Nephron progenitor cell (in vitro differentiated cells): ENCODE measurements at regions not wholly inside any gene's neighbourhood (a gene's known extent, or its start where the extent isn't known, plus 50 kb on each side); places are given as distances from the start of the nearest gene placed in this dataset.
A peak's percentile ranks its signal among the peaks of the same experiment; 100 is the strongest.

Source experiments
- DNase-seq: peaks from one replicate; pipeline ENCODE4 v3.0.0; 2021
- H3K27ac Mint-ChIP-seq: 2 replicates; pipeline ENCODE4 v1.8.0; 2021; ENCODE audit warnings: mild to moderate bottlenecking, moderate library complexity, mixed read lengths
- H3K27me3 Mint-ChIP-seq: 2 replicates; pipeline ENCODE4 v1.8.0; 2021; ENCODE audit warnings: mild to moderate bottlenecking, low read depth, mixed read lengths; ENCODE audit not compliant: poor library complexity
- H3K36me3 Mint-ChIP-seq: 2 replicates; pipeline ENCODE4 v1.8.0; 2021; ENCODE audit warnings: low read depth, mixed read lengths
- H3K4me1 Mint-ChIP-seq: 2 replicates; pipeline ENCODE4 v1.8.0; 2021; ENCODE audit warnings: mixed read lengths
- H3K4me3 Mint-ChIP-seq: 2 replicates; pipeline ENCODE4 v1.8.0; 2021; ENCODE audit warnings: mild to moderate bottlenecking, moderate library complexity, mixed read lengths
- H3K9me3 Mint-ChIP-seq: 2 replicates; pipeline ENCODE4 v1.8.0; 2021; ENCODE audit warnings: mild to moderate bottlenecking, moderate library complexity, mixed read lengths
- TF ChIP-seq, protein P1 (sequence below): fragments of 200-600 bp; sonication (generic); IDR thresholded peaks from 2 replicates; pipeline ENCODE4 v1.5.0; 2021; ENCODE audit warnings: antibody characterized with exemption

DNA sequence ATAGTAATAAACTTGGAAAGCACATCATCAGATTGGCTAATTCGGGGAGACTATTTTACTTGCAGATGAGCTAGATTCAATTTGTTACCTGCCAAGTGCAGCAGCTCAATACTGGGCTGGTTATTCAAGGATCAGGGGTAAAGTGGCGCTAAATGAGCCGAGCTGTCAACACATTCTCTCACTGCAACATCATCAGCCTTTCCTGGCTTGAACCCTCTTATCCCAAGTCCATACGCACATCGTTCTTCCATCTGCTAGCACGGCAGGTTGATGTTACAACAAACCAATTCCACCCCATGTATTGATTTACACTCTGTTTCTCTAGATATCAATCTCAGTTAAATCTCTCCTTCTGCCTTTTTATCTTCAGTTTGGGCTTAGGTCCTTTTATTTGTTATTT lies 2101.5 kb upstream of the AGA start:
- no peak for DNase-seq

DNA sequence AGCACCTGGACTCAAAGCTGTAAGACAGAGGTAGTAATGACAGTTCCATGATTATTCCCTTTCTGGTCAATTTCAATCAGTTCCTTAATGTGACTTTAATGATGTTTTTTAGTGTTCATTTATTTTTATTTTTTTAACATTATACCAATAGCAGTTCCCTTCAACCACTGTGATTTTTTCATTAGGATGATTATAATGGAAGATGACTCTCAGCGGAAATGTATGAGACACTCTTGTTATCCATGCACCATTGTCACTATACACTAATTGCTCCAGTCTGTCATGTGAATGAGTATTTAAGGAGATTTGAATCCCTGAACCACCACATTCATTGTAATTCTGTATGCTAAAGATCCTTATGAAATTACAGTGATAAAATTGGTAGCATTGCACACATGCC lies 2102.3 kb upstream of the AGA start:
- Mint-ChIP-seq H3K4me3 (no peak overlapping the region), H3K27me3 (no peaks in the 10 kb centered on the region), H3K27ac (no peak overlapping the region), H3K36me3 (no peaks in the 10 kb centered on the region), H3K9me3 (peaks cover 8% of the 10 kb centered on the region), H3K4me1 (no peaks in the 10 kb centered on the region)
- no peak for DNase-seq
- TF ChIP-seq, protein P1, sequence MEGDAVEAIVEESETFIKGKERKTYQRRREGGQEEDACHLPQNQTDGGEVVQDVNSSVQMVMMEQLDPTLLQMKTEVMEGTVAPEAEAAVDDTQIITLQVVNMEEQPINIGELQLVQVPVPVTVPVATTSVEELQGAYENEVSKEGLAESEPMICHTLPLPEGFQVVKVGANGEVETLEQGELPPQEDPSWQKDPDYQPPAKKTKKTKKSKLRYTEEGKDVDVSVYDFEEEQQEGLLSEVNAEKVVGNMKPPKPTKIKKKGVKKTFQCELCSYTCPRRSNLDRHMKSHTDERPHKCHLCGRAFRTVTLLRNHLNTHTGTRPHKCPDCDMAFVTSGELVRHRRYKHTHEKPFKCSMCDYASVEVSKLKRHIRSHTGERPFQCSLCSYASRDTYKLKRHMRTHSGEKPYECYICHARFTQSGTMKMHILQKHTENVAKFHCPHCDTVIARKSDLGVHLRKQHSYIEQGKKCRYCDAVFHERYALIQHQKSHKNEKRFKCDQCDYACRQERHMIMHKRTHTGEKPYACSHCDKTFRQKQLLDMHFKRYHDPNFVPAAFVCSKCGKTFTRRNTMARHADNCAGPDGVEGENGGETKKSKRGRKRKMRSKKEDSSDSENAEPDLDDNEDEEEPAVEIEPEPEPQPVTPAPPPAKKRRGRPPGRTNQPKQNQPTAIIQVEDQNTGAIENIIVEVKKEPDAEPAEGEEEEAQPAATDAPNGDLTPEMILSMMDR: no peak

More for the DNA sequence above, 2101.5 kb upstream of the AGA start:
- Mint-ChIP-seq H3K9me3 (peaks cover 8% of the 10 kb centered on the region), H3K4me1 (no peaks in the 10 kb centered on the region), H3K27ac (no peak overlapping the region), H3K4me3 (no peak overlapping the region), H3K27me3 (no peaks in the 10 kb centered on the region), H3K36me3 (no peaks in the 10 kb centered on the region)
- TF ChIP-seq, protein P1: no peak

GRCh38 chr4:179552131-179552530 lies 2109.9 kb upstream of the AGA start:
- no peak for DNase-seq
- TF ChIP-seq, protein P1: no peak
- Mint-ChIP-seq H3K27ac (no peak overlapping the region), H3K36me3 (no peaks in the 10 kb centered on the region), H3K27me3 (no peaks in the 10 kb centered on the region), H3K4me3 (no peak overlapping the region), H3K9me3 (peaks cover 4% of the 10 kb centered on the region), H3K4me1 (no peaks in the 10 kb centered on the region)

DNA sequence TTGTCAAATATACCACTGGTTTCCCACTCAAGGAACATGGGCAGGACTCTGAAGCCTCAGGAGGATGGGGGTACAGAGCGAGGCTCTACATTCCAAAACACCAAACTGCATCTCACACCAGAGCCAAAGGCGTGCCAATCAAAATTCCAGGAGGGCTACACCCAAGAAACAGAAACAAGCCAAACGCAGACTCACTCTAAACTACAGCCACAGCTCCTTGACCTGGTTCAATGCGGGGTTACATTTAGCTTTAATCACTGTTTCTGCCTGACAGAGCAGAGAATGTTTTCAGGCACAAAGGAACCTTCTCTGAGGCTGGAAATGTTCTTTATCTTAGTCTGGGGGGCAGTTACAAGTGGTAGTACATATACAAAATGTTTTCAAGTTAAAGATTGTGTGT lies 2121.5 kb upstream of the AGA start:
- H3K4me1 Mint-ChIP-seq: peaks cover 19% of the 10 kb centered on the region
- DNase-seq: no peak
- H3K9me3 Mint-ChIP-seq: peaks cover 25% of the 10 kb centered on the region
- no peak overlapping the region for H3K4me3 Mint-ChIP-seq
- peaks cover 5% of the 10 kb centered on the region for H3K36me3 Mint-ChIP-seq
- H3K27me3 Mint-ChIP-seq: no peaks in the 10 kb centered on the region
- peak overlapping the region; percentile 86 for H3K27ac Mint-ChIP-seq
- TF ChIP-seq, protein P1: no peak

DNA sequence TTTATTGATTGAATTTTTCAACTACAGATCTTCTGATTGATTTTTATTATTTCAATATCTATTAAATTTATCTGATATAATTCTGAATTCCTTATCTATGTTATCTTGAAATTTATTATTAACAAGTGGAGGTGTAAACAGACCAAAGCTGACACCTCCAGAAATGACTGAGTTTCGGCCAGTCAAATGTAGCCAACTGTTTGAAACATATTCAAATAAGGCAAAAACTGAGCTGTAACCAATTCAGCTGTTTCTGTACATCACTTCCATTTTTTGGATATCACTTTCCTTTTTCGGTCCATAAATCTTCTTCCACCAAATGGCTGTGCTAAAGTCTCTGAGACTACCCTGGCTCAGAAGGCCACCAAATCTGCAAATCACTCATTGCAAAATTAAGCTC lies 2127.3 kb upstream of the AGA start:
- TF ChIP-seq, protein P1: no peak
- Mint-ChIP-seq H3K27ac (no peak overlapping the region), H3K4me3 (no peak overlapping the region), H3K36me3 (peaks cover 5% of the 10 kb centered on the region), H3K4me1 (no peaks in the 10 kb centered on the region), H3K27me3 (no peaks in the 10 kb centered on the region), H3K9me3 (peaks cover 38% of the 10 kb centered on the region)
- no peak for DNase-seq

DNA sequence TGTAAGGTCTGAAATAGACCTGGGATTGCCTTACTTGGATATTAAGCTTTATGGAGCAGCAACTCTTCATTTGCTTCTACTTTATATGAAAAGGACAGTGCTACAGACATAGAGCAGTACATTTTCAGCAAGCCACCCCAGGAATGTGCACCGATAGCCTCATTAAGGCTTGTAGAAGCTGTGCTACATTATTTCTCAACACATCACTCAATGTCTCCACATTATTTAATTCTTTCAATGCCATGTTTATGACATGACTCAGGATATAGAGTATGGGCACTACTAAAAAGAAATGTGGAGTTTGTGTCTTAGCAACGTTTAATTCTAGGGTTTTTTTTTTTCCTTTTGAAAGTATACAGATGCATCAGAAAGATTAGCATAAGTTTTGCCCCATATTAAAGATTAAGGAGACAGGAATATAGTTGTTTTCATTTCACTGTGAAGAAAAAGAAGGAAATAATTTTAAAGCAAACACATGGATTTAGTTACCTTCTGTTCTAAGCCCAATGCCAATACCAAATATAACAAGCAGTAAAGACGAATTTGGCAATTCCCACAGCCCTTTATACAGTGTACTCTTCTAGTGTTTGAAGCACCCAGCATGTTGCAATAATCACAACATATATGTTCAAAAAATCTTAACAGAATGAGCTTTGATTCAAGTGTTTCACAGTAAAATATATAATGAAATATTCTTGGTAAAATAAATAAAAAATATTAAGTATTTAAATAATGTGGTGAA lies 2140.1 kb upstream of the AGA start:
- Mint-ChIP-seq H3K27ac (no peak overlapping the region), H3K27me3 (peaks cover 3% of the 10 kb centered on the region), H3K9me3 (no peaks in the 10 kb centered on the region), H3K4me3 (no peak overlapping the region), H3K36me3 (no peaks in the 10 kb centered on the region), H3K4me1 (no peaks in the 10 kb centered on the region)
- no peak for DNase-seq
- TF ChIP-seq, protein P1: no peak
